HG03575 (cell line): ENCODE measurements at regions not wholly inside any gene's neighbourhood (a gene's known extent, or its start where the extent isn't known, plus 50 kb on each side); places are given as distances from the start of the nearest gene placed in this dataset.
"Not testable (repeated sequence)": the region's sequence is repeated elsewhere in the genome, so short reads cannot be mapped to it uniquely, and the experiment has no call there.

Source experiments
- ATAC-seq: cut with Tn5 transposase; IDR thresholded peaks from one replicate; pipeline ENCODE4 v1.9.1; 2021; ENCODE audit not compliant: unreplicated experiment, insufficient number of reproducible peaks, low FRiP score; ENCODE audit errors: extremely low read depth

GRCh38 chr22:47618180-47619010 lies 855.9 kb downstream of the TBC1D22A start:
- no peak for ATAC-seq

DNA sequence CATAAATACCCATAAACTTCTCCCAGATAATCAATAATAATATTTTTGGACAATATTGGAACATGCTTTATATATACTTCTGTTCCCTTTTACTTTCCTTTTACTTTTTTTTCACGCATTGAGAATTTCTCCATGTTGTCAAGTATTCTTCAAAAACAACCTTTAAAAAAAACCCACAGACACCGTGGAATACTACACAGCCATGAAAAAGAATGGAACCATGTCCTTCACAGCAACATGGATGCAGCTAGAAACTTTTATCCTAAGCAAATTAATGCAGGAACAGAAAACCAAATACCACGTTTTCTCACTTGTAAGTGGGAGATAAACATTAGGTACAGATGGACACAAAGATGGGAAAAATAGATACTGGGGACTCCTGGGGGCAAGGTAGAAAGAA lies 854.7 kb downstream of the TBC1D22A start:
- ATAC-seq, result no peak

DNA sequence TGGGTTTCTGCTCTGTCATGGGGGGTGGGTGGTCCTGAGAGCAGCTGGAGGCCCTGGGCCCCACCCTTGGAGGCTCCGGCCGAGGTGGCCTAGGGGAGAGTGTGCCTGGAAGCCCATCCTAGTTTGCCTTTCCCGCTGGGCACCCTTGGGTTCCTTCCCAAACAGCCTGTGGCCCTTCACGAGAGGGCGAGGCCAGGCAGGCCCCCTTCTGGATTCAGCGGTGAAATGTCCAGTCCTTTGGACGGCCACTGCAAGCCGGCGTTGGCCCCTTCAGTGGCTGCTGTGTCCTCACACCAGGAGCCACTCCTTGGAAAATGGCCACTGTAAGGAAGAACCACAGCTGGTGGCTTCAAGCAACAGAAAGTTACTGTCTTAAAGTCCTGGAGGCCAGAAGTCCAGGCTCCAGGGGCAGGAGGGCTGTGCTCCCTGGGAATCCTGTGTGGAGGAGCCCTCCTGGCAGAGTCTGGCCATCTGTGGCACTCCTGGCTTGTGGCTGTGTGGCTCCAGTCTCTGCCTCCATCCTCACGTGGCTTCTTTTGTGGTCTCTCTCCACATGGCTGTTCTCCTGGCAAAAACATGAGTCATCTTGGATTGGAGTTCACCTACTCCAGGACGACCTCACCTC lies 854.1 kb downstream of the TBC1D22A start:
- no peak for ATAC-seq

DNA sequence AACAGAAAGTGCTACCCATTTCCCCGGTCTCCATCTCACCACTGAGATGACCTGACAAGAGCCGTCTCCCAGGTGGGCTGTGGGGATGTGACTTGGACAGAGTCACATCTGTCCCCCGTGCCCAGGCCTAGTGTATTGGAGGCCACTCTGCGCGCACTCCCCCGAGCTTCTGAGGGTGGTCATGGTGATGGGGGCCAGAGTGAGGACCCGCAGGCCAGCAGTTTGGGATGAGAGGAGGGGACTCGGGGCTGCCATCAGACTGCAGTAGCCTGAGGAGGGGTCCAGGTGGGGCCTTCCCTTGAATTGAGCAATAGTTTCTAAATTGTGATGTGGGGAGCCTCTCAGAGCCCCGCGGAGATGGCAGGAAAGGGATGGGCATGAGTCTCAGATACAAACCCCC lies 852.6 kb downstream of the TBC1D22A start:
- ATAC-seq, result no peak

GRCh38 chr22:47613606-47614350 lies 851.3 kb downstream of the TBC1D22A start:
- ATAC-seq, result no peak

DNA sequence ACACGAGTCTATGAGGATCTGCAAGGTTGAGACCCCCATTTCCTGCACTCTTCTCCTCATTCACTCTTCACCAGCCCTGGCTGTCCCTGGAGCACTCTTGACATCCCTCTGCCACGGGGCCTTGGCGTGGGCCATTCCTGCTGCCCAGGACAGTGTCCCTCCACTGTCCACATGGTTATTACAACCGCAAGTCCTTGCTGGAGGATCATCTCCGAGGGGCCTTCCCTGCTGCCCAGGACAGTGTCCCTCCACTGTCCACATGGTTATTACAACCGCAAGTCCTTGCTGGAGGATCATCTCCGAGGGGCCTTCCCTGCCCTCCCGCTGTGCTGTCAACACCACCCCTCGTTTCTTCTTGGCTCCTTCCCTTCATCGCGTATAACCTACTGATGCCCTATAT lies 850.7 kb downstream of the TBC1D22A start:
- not testable (repeated sequence) for ATAC-seq

DNA sequence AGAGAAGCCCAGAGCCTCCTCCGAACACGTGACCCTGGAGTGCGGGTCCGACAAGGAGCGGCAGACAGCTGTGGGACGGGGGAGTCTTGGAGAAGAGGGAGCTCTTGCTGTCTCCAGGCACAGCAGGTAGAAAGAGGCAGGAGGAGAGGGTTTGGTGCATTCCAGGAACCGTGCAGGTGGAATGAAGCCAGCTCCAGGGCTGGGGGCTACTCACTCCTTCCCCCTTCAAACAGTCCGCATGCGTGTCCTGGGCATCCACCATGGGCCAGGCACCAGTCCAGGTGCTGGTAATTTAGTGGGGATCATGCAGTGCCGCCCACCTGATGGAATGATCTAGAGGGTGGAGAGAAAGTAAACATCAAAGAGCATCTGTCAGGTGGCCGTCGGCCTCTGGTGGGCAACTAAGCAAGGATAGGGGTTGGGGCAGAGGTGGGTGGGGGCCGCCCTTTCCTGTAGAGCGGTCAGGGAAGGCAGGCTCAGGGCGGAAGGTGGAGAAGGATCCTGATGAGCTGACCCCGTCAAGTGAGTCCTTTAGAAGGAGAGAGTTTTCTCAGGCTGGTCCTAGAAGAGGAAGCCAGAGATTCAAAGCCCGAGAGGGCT lies 850.0 kb downstream of the TBC1D22A start:
- no peak for ATAC-seq

DNA sequence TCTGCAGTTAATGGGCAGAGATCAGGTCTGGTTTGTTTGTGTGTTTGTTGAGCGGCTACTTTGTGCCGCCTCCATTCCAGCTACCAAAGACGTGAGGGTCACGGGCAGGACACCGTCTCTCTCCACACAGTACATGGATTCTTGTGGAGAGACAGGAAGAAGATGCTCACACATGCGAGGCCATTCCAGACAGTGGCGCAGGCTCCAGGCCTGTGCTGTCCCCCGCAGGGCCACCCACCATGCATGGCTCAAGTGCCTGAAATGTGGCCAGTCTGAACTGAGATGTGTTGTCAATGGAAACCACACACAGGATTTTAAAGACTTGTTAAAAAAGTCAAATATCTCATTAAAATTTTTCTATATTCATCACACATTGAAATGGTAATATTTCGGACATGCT lies 848.3 kb downstream of the TBC1D22A start:
- ATAC-seq, result no peak

GRCh38 chr22:47610281-47610680 lies 847.8 kb downstream of the TBC1D22A start:
- no peak for ATAC-seq

DNA sequence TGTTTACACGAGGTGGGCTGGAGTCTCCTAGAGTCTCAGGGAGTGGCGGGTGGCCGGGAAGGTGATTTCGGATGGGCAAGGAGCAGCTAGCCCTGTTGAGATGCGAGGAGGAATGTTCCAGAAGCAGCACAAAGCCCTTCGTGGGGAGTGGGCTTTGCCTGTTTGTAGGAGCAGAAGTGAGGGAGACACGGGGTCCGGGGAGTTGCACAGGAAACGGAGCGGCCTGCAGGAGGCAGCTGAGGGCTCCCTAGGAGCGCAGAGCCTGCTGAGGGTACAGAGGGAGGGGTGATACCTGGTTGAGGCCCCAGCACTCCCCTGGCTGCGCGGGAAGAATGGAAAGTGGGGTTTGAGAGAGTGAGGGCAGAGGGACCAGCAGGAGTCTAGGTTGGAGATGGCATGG lies 847.2 kb downstream of the TBC1D22A start:
- ATAC-seq, result no peak

- no peak for ATAC-seq
Observed at GRCh38 chr22:47608421-47608820, 846.0 kb downstream of the TBC1D22A start.

- no peak for ATAC-seq
Observed at GRCh38 chr22:47607486-47607885, 845.0 kb downstream of the TBC1D22A start.

DNA sequence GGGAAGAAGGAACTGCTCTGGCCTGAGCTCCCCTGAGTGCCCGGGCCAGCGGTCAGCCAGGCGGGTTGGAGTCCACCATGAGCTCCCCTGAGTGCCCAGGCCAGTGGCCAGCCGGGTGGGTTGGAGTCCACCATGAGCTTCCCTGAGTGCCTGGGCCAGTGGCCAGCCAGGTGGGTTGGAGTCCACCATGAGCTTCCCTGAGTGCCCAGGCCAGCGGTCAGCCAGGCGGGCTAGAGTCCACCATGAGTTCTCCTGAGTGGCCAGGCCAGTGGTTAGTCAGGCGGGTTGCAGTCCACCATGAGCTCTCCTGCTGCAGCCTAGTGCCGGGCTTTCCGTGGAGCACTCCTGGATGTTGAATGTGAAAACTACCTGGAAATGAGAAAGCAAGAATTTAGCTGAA lies 844.0 kb downstream of the TBC1D22A start:
- no peak for ATAC-seq

GRCh38 chr22:47605886-47606285 lies 843.4 kb downstream of the TBC1D22A start:
- ATAC-seq, result no peak

- no peak for ATAC-seq
Observed at GRCh38 chr22:47605441-47605840, 843.0 kb downstream of the TBC1D22A start.

DNA sequence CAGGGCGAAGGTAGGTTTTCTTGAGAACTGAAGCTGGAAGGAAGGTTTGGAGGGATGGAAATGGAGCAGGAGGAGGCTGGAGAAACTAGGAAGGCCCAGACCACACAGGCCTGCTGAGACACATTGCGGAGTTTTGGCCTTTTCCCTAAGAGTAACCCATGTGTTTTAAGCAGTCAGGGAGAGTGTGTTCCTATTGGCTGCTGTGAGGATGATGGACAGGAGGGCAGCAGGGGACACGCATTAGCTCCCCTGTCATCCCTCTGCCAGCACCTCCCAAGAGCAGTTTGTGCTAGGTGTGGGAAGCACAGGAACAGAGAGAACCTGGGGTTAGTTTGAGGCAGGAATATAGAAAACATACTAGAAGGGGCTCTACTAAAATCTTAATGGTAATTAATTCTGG lies 842.1 kb downstream of the TBC1D22A start:
- no peak for ATAC-seq

GRCh38 chr22:47602732-47603131 lies 840.3 kb downstream of the TBC1D22A start:
- ATAC-seq, result no peak

GRCh38 chr22:47601666-47602065 lies 839.2 kb downstream of the TBC1D22A start:
- no peak for ATAC-seq

DNA sequence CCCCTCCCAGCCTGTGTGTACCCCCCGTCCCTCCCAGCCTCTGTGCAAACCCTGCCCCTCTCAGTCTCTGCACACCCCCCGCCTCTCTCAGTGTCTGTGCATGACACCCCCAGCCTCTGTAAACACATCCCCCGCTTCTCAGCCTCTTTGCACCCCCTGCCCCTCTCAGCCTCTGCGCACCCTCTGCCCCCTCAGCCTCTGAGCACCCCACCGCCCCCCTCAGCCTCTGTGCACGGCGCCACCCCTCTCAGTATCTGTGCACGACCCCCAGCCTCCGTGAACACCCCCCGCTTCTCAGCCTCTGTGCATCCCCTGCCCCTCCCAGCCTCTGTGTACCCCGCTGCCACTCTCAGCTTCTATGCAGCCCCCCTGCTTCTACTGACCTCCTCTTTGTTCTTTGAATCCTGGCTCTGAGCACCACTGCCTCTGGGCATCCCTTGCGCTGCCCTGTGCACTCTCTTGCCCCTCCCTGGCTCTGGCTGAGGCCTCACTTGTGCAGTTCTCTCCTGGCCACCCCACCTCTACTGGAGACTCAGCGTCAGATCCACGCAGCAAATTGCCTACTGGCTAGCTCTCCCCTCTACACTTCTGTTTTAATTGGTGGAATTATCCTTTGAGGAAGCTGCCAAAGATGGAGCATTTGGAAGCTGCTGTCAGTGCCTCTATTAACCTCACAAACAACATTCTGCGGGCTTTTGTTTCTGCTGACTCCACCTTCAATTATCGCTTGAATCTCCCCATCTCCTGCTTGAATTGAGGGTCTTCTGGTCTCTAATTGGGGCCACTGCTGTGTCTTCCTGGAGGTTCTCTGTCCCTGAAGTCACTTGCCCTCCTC lies 838.6 kb downstream of the TBC1D22A start:
- no peak for ATAC-seq
